NCI-H748 (cell line): ENCODE measurements at regions not wholly inside any gene's neighbourhood (a gene's known extent, or its start where the extent isn't known, plus 50 kb on each side); places are given as distances from the start of the nearest gene placed in this dataset.
"Not testable (repeated sequence)": the region's sequence is repeated elsewhere in the genome, so short reads cannot be mapped to it uniquely, and the experiment has no call there.

ENCODE experiments used
- DNase-seq: peaks from one replicate; lab custom pipeline; 2025; ENCODE audit not compliant: unreplicated experiment; lab: John Stamatoyannopoulos, UW

DNA sequence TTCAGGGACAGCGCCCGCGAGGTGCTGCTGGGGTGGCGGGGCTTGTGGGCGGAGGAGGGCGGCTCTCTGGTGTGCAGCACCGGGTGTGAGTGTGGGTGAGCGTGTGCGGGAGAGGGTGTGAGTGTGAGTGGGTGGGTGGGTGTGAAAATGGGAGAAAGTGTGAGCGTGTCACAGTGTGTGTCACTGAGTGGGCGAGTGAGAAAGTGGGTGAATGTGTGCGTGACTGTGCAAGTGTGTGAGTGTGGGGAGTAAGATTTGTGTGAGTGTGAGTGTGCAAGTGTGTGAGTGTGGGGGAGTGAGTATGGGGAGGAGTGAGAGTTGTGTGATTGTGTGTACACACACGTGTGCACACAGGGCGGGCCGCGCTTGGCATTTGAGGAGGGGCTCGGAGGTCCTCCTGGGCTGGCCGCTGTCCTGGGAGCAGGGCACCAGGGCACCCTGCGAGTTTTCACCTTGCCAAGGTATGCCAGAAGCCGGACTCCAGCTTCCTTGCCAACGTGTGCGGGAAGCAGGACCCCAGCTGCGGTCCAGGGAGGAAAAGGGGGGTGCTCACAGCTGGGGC lies 63.1 kb upstream of the DPP6 start:
- not testable (repeated sequence) for DNase-seq

DNA sequence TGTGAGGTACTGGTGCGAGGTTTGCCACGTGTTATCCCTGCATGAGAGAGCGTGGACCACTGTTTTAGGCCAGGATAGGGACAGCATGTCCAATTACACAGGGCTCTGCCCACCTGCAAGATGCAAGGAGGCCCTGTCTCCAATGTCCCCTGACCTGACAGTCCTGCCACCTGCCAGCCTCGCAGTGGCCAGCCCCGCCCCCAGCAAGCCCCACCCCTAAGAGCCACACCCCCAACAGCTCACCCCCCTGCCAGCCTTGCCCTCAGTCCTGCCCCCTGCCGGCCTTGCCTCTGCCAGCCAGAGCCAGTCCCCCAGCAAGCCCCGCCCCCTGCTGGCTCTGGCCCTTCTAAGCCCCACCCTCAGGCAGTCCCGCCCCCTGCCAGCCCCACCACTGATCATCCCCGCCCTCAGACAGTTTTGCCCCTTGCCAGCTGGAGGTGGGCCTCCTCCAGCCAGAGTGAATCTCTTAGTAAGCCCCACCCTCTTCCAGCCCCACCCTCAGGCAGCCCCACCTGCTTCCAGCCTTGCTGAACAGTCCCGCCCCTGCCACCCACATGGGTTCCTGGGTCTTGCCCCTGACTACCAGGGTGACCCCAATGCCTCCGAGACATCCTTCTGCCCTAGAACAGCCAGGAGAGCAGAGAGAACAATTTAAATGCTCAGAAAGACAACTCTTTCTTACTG lies 62.3 kb upstream of the DPP6 start:
- DNase-seq = not testable (repeated sequence)

DNA sequence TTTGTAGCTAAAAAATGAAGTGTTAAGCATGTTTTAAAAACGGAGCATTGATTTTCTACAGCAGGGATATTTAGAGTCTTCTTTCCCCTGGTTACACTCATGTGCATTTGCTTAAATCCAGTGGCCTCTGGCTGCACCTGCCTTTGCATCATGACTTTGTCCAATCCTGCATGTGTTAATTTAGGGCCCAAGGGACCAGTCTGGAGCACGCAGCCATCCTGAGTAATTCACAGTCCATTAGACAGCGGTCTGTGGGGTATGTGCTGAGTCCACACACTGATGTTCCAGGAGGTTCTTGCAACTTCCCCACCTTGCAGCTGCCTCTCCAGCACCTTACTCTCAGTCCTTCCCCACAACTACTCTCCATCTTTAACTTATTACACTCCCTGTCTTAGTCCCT lies 60.7 kb upstream of the DPP6 start:
- DNase-seq = not testable (repeated sequence)

DNA sequence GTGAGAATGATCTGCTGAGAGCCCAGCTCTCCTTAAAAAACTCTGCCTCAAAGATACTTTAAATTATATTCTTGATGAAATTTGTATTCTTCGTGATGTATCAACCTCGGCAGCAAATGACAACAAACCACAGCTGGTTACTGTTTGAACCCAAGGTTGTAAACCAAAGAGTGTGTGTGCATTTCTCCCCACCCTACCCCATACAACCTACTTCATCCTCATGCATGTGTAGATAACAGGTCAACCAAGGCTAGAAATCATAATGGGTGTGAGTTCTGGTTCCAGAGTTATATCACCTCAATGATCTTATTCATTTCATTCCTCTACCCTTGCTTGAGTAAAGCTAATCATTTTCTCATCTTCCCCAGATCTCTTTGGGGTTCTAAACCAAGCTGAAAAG lies 58.8 kb upstream of the DPP6 start:
- not testable (repeated sequence) for DNase-seq

DNA sequence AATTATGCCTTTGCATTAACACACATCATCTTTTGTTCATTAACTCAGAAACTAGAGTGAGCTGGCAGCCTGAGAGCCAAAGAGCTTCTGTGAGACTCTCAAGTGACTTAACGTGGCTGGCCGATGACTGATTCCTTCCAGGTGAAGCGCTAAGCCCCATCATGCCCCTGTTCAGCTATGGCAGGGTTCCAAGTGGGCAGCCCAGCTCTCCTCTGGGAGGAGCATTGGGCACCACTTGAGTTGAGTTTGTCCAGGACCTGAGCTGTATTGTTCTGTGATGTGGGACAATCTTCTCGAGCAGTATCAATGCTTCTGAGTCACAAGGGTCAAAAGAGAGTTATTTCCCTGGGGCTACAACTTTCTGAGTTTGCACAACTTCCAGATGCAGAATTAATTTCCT lies 53.3 kb upstream of the DPP6 start:
- DNase-seq = not testable (repeated sequence)
